H1 (cell line): ENCODE measurements at regions not wholly inside any gene's neighbourhood (a gene's known extent, or its start where the extent isn't known, plus 50 kb on each side); places are given as distances from the start of the nearest gene placed in this dataset.
"Not testable (repeated sequence)": the region's sequence is repeated elsewhere in the genome, so short reads cannot be mapped to it uniquely, and the experiment has no call there.

Experiments
- CTCF ChIA-PET: fragments of 300-600 bp; sonication (Branson Sonifier 250); formaldehyde crosslinking; loops from one replicate; lab custom pipeline; 2021; ENCODE audit not compliant: partially characterized antibody; lab: Charles Lee
- POLR2A ChIA-PET: fragments of 300-600 bp; sonication (Branson Sonifier 250); formaldehyde crosslinking; loops from one replicate; lab custom pipeline; 2021; ENCODE audit warnings: inconsistent platforms; ENCODE audit not compliant: partially characterized antibody; lab: Charles Lee
- DNase-seq, 2 experiments: peaks; one replicate each; pipeline versions ENCODE4 v3.0.0 to v3.0.0-alpha.2; 2010 to 2022; ENCODE audit warnings: low spot score in 2 of 2, low read depth in 1 of 2, mixed read lengths in 1 of 2
- FAIRE-seq: peaks from 2 replicates; lab custom pipeline; 2011; peaks lifted over from hg19 to GRCh38; lab: Jason Lieb, UNC
- H2AFZ ChIP-seq: 2 replicates; pipeline ENCODE4 v1.8.1; 2012; ENCODE audit warnings: low read length, inconsistent platforms
- H2AK5ac ChIP-seq: 2 replicates; pipeline ENCODE4 v1.6.1; 2013; ENCODE audit warnings: low read depth, low read length
- H2BK120ac ChIP-seq: replicated peaks from 2 replicates; pipeline ENCODE3; 2013; ENCODE audit warnings: low read depth, low read length, inconsistent platforms
- H2BK12ac ChIP-seq: 2 replicates; pipeline ENCODE4 v1.6.1; 2013; ENCODE audit warnings: low read depth, low read length
- H2BK15ac ChIP-seq: 2 replicates; pipeline ENCODE4 v1.6.1; 2013; ENCODE audit warnings: low read length
- H2BK20ac ChIP-seq: 2 replicates; pipeline ENCODE4 v1.6.1; 2013; ENCODE audit warnings: low read length
- H2BK5ac ChIP-seq: 2 replicates; pipeline ENCODE4 v1.6.1; 2013; ENCODE audit warnings: low read depth, low read length
- H3K14ac ChIP-seq: 2 replicates; pipeline ENCODE4 v1.6.1; 2013; ENCODE audit warnings: inconsistent platforms; ENCODE audit not compliant: insufficient read length
- H3K18ac ChIP-seq: 2 replicates; pipeline ENCODE4 v1.6.1; 2013; ENCODE audit warnings: low read length; ENCODE audit errors: extremely low read depth
- H3K23ac ChIP-seq: 2 replicates; pipeline ENCODE4 v1.6.1; 2013; ENCODE audit warnings: inconsistent platforms; ENCODE audit not compliant: insufficient read length
- H3K23me2 ChIP-seq: 2 replicates; pipeline ENCODE4 v1.6.1; 2013; ENCODE audit warnings: low read depth, low read length
- H3K27ac ChIP-seq: 2 replicates; pipeline ENCODE4 v1.6.1; 2011; ENCODE audit warnings: low read depth, low read length, inconsistent platforms
- H3K27me3 ChIP-seq, 4 experiments: replicated peaks in 1 of 4; 1 replicate in 1 of 4; 2 replicates in 3 of 4; pipeline versions ENCODE4 v1.6.1 to v1.8.1; 2011 to 2013; ENCODE audit warnings: low read length in 3 of 4, mild to moderate bottlenecking in 3 of 4, inconsistent platforms in 2 of 4, mixed read lengths in 2 of 4, moderate library complexity in 1 of 4; ENCODE audit not compliant: control insufficient read depth in 3 of 4, insufficient read depth in 3 of 4; ENCODE audit errors: extremely low read depth in 1 of 4
- H3K36me3 ChIP-seq, 4 experiments: 2 replicates each; pipeline versions ENCODE4 v1.6.1 to v1.8.1; 2011 to 2013; ENCODE audit warnings: mild to moderate bottlenecking in 4 of 4, low read length in 3 of 4, moderate library complexity in 2 of 4, control low read depth in 1 of 4, inconsistent platforms in 1 of 4; ENCODE audit not compliant: insufficient read depth in 4 of 4, control insufficient read depth in 2 of 4
- H3K4ac ChIP-seq: replicated peaks from 2 replicates; pipeline ENCODE3; 2013; ENCODE audit warnings: low read length, low read depth, mixed read lengths, inconsistent platforms; ENCODE audit not compliant: insufficient read length
- H3K4me1 ChIP-seq, 4 experiments: replicated peaks in 1 of 4; 1 replicate in 1 of 4; 2 replicates in 3 of 4; pipeline versions ENCODE4 v1.6.1 to v1.8.1; 2011 to 2013; ENCODE audit warnings: low read length in 3 of 4, inconsistent platforms in 2 of 4, mixed read lengths in 1 of 4; ENCODE audit not compliant: insufficient read depth in 4 of 4, control insufficient read depth in 3 of 4
- H3K4me2 ChIP-seq, 2 experiments: 2 replicates each; pipeline versions ENCODE4 v1.6.1 to v1.8.1; 2011 to 2013; ENCODE audit warnings: low read depth in 2 of 2, low read length in 2 of 2, control low read depth in 1 of 2, inconsistent platforms in 1 of 2, mild to moderate bottlenecking in 1 of 2; ENCODE audit not compliant: insufficient read depth in 1 of 2
- H3K4me3 ChIP-seq, 4 experiments: fragments of 200-600, 300-600 bp in 1 of 4; sonication (generic), shearing (Covaris generic), sonication (Bioruptor Twin) in 1 of 4; 2 replicates each; pipeline versions ENCODE4 v1.5.1 to v1.8.1; 2011 to 2016; ENCODE audit warnings: low read length in 4 of 4, low read depth in 3 of 4, control low read depth in 2 of 4, inconsistent platforms in 2 of 4, mild to moderate bottlenecking in 2 of 4, mixed read lengths in 1 of 4, moderate library complexity in 1 of 4; ENCODE audit not compliant: insufficient read depth in 2 of 4; ENCODE audit errors: extremely low read depth in 1 of 4
- H3K56ac ChIP-seq: replicated peaks from 2 replicates; pipeline ENCODE3; 2013; ENCODE audit warnings: low read depth, mild to moderate bottlenecking, mixed read lengths, low read length, inconsistent platforms; ENCODE audit not compliant: insufficient read length
- H3K79me1 ChIP-seq: 2 replicates; pipeline ENCODE4 v1.6.1; 2013; ENCODE audit warnings: low read depth, low read length, control low read depth
- H3K79me2 ChIP-seq, 2 experiments: 2 replicates each; pipeline versions ENCODE4 v1.6.1 to v1.8.1; 2012 to 2013; ENCODE audit warnings: low read length in 2 of 2, mild to moderate bottlenecking in 2 of 2, inconsistent platforms in 1 of 2; ENCODE audit not compliant: insufficient read depth in 2 of 2, control insufficient read depth in 1 of 2
- H3K9ac ChIP-seq, 4 experiments: replicated peaks in 1 of 4; 1 replicate in 1 of 4; 2 replicates in 3 of 4; pipeline versions ENCODE4 v1.6.1 to v1.8.1; 2011 to 2013; ENCODE audit warnings: low read depth in 3 of 4, low read length in 3 of 4, control low read depth in 2 of 4, mild to moderate bottlenecking in 2 of 4, moderate library complexity in 2 of 4, inconsistent platforms in 1 of 4; ENCODE audit errors: extremely low read depth in 1 of 4
- H3K9me3 ChIP-seq, 2 experiments: 2 replicates each; pipeline versions ENCODE4 v1.6.1 to v1.8.1; 2012 to 2013; ENCODE audit warnings: mild to moderate bottlenecking in 2 of 2, moderate library complexity in 2 of 2, control low read depth in 1 of 2, inconsistent platforms in 1 of 2, low read depth in 1 of 2, low read length in 1 of 2, mixed read lengths in 1 of 2; ENCODE audit not compliant: insufficient read depth in 2 of 2
- H4K20me1 ChIP-seq, 2 experiments: replicated peaks in 1 of 2; 2 replicates each; pipeline versions ENCODE3 to v1.8.1; 2011 to 2013; ENCODE audit warnings: inconsistent platforms in 2 of 2, low read length in 2 of 2, mild to moderate bottlenecking in 1 of 2; ENCODE audit not compliant: insufficient read depth in 2 of 2, control insufficient read depth in 1 of 2
- H4K5ac ChIP-seq: 2 replicates; pipeline ENCODE4 v1.6.1; 2013; ENCODE audit warnings: low read length, low read depth, mixed read lengths, inconsistent platforms; ENCODE audit not compliant: insufficient read length
- H4K8ac ChIP-seq: 2 replicates; pipeline ENCODE4 v1.8.0; 2013; ENCODE audit warnings: mild to moderate bottlenecking, moderate library complexity, low read length, inconsistent platforms; ENCODE audit not compliant: insufficient read depth; ENCODE audit errors: extremely low read depth
- H4K91ac ChIP-seq: replicated peaks from 2 replicates; pipeline ENCODE3; 2013; ENCODE audit warnings: low read length, mixed read lengths, inconsistent platforms; ENCODE audit not compliant: insufficient read length
- WGBS, 2 experiments: shearing (Covaris generic) in 1 of 2; methylation state at CpG; one replicate each; pipeline versions ENCODE4 v1.1.6 to v1.1.7; 2013 to 2015; ENCODE audit warnings: low lambda C conversion rate in 2 of 2, mixed read lengths in 2 of 2, inconsistent platforms in 1 of 2, low coverage in 1 of 2, missing lambda C conversion rate in 1 of 2; ENCODE audit not compliant: insufficient replicate concordance in 2 of 2, insufficient coverage in 1 of 2, insufficient read length in 1 of 2; ENCODE audit errors: extremely low coverage in 1 of 2, missing lambda C conversion rate in 1 of 2; 5-methylcytosine and 5-hydroxymethylcytosine counted together

DNA sequence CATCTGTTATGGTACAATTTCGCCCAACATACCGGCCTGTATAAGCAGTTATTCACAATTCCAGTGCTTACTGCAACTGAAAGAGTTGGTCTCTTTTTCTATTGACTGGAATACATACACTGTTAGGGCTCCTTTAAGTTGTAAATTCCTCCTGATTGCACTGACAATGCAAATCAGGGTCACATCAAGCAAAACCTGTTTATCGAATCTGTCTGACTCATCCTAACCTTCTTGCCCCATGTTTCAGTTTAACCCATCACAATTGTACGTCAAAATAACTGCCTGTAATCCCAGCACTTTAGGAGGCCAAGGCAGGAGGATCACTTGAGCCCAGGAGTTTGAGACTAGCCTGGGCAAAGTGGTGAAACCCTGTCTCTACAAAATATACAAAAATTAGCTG, 105.8 kb upstream of the NBPF11 start:
- DNase-seq, H3K14ac ChIP-seq, H2AK5ac ChIP-seq, H3K4me1 ChIP-seq, H3K79me2 ChIP-seq, H3K56ac ChIP-seq, H2BK20ac ChIP-seq, H3K27me3 ChIP-seq, H3K9ac ChIP-seq, H4K20me1 ChIP-seq, H4K91ac ChIP-seq, H3K18ac ChIP-seq, H3K23ac ChIP-seq, H3K79me1 ChIP-seq, H2BK15ac ChIP-seq, H2BK5ac ChIP-seq, H3K4ac ChIP-seq, H2BK12ac ChIP-seq, H2AFZ ChIP-seq, CTCF ChIA-PET, H4K8ac ChIP-seq, H3K23me2 ChIP-seq, H3K27ac ChIP-seq, H4K5ac ChIP-seq, H3K9me3 ChIP-seq, H3K4me3 ChIP-seq, H3K36me3 ChIP-seq, H3K4me2 ChIP-seq, FAIRE-seq, H2BK120ac ChIP-seq: not testable (repeated sequence)
- POLR2A ChIA-PET, result interaction anchor here (1.1 kb wide), 1 partner anchor 98 kb away, joined by 3 read pairs; no protein-coding TSS in a partner anchor
- WGBS, 2 experiments, result 86% methylated on average over 4 of the region's 4 CpGs; no CpG with 5 or more reads in 1 of the 2 experiments
